Trophoblast cell (in vitro differentiated cells and primary cell): ENCODE measurements at regions not wholly inside any gene's neighbourhood (a gene's known extent, or its start where the extent isn't known, plus 50 kb on each side); places are given as distances from the start of the nearest gene placed in this dataset.
A peak's percentile ranks its signal among the peaks of the same experiment; 100 is the strongest.

Source experiments
- DNase-seq, 2 donors: peaks; one replicate each; pipeline ENCODE4 v3.0.0-alpha.2; 2016
- H2AFZ ChIP-seq: 2 replicates; pipeline ENCODE4 v1.6.1; 2013; ENCODE audit warnings: low read length, moderate library complexity, mild to moderate bottlenecking; ENCODE audit not compliant: insufficient read depth, poor library complexity
- H2AK5ac ChIP-seq: 2 replicates; pipeline ENCODE4 v1.6.1; 2013; ENCODE audit warnings: mild to moderate bottlenecking, low read length
- H2BK120ac ChIP-seq: 2 replicates; pipeline ENCODE4 v1.6.1; 2013; ENCODE audit warnings: low read length, mild to moderate bottlenecking, moderate library complexity; ENCODE audit not compliant: insufficient read depth, poor library complexity
- H2BK12ac ChIP-seq: 2 replicates; pipeline ENCODE4 v1.6.1; 2013; ENCODE audit warnings: mild to moderate bottlenecking, low read length, moderate library complexity
- H2BK5ac ChIP-seq: 2 replicates; pipeline ENCODE4 v1.6.1; 2013; ENCODE audit warnings: low read length, low read depth, moderate library complexity, mild to moderate bottlenecking; ENCODE audit not compliant: poor library complexity
- H3K14ac ChIP-seq: 2 replicates; pipeline ENCODE4 v1.6.1; 2013; ENCODE audit warnings: mild to moderate bottlenecking, low read length
- H3K18ac ChIP-seq: 2 replicates; pipeline ENCODE4 v1.6.1; 2013; ENCODE audit warnings: mild to moderate bottlenecking, low read length
- H3K23ac ChIP-seq: 2 replicates; pipeline ENCODE4 v1.6.1; 2013; ENCODE audit warnings: low read length
- H3K27ac ChIP-seq: 2 replicates; pipeline ENCODE4 v1.5.1; 2013; ENCODE audit warnings: low read depth, mild to moderate bottlenecking, inconsistent platforms, low read length, moderate library complexity
- H3K27me3 ChIP-seq: 2 replicates; pipeline ENCODE4 v1.6.1; 2013; ENCODE audit warnings: inconsistent platforms, mild to moderate bottlenecking, low read length, moderate library complexity; ENCODE audit not compliant: insufficient read depth
- H3K36me3 ChIP-seq, 2 experiments: 1 replicate in 1 of 2; 2 replicates in 1 of 2; pipeline ENCODE4 v1.6.1; 2013; ENCODE audit warnings: low read length in 2 of 2, mild to moderate bottlenecking in 2 of 2, moderate library complexity in 1 of 2; ENCODE audit not compliant: insufficient read depth in 2 of 2, control insufficient read depth in 1 of 2
- H3K4ac ChIP-seq: 2 replicates; pipeline ENCODE4 v1.6.1; 2013; ENCODE audit warnings: low read depth, mild to moderate bottlenecking, low read length, moderate library complexity
- H3K4me1 ChIP-seq, 2 experiments: 1 replicate in 1 of 2; 2 replicates in 1 of 2; pipeline ENCODE4 v1.6.1; 2013; ENCODE audit warnings: low read length in 2 of 2, mild to moderate bottlenecking in 2 of 2, moderate library complexity in 1 of 2; ENCODE audit not compliant: insufficient read depth in 2 of 2, control insufficient read depth in 1 of 2
- H3K4me2 ChIP-seq: 2 replicates; pipeline ENCODE4 v1.6.1; 2013; ENCODE audit warnings: inconsistent platforms, mild to moderate bottlenecking, low read length, moderate library complexity
- H3K4me3 ChIP-seq: 2 replicates; pipeline ENCODE4 v1.5.1; 2013; ENCODE audit warnings: mild to moderate bottlenecking, low read depth, low read length, inconsistent platforms
- H3K79me1 ChIP-seq: one replicate; pipeline ENCODE4 v1.6.1; 2013; ENCODE audit warnings: low read length
- H3K79me2 ChIP-seq: 2 replicates; pipeline ENCODE4 v1.6.1; 2013; ENCODE audit warnings: low read length, mild to moderate bottlenecking; ENCODE audit not compliant: control insufficient read depth, insufficient read depth, poor library complexity
- H3K9ac ChIP-seq: 2 replicates; pipeline ENCODE4 v1.6.1; 2013; ENCODE audit warnings: mild to moderate bottlenecking, low read length
- H3K9me3 ChIP-seq: 2 replicates; pipeline ENCODE4 v1.6.1; 2013; ENCODE audit warnings: low read depth, mild to moderate bottlenecking, control low read depth, inconsistent platforms, low read length; ENCODE audit not compliant: insufficient read depth
- H4K12ac ChIP-seq: 2 replicates; pipeline ENCODE4 v1.6.1; 2013; ENCODE audit warnings: low read depth, mild to moderate bottlenecking, low read length, moderate library complexity
- H4K8ac ChIP-seq: 2 replicates; pipeline ENCODE4 v1.6.1; 2013; ENCODE audit warnings: low read depth, mild to moderate bottlenecking, low read length, moderate library complexity
- H4K91ac ChIP-seq: one replicate; pipeline ENCODE4 v1.6.1; 2013; ENCODE audit warnings: low read depth, mild to moderate bottlenecking, low read length, moderate library complexity
- WGBS: extraction: QIAGEN DNeasy Blood & Tissue Kit; methylation state at CpG from one replicate; pipeline ENCODE4 v1.1.7; 2013; ENCODE audit warnings: missing lambda C conversion rate; ENCODE audit not compliant: insufficient read length, insufficient coverage; ENCODE audit errors: extremely low coverage; 5-methylcytosine and 5-hydroxymethylcytosine counted together

DNA sequence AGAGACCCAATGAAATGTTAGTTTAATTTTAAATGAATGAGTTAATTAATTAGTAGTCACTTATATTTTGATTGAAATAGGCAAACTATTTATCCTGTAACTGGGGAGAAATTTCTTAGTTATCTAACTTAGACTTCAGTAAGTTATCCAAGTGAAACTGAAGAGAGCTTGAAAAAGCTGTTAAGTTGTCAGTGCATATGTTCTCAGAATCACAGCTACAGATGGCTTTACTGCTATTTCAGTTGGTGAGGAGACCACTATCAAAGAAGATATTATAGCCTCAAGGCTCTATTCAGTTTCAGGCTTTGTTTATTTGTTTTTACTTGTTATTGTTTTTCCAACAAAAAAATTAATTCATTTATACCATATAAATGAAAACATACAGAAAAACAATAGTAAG is 404.1 kb downstream of the C6orf118 start:
- Histone ChIP-seq H3K14ac (no peak overlapping the region), H3K4me2 (no peak overlapping the region), H4K12ac (no peak overlapping the region), H4K91ac (no peak overlapping the region), H3K27ac (no peak overlapping the region), H3K4ac (no peak overlapping the region), H3K18ac (no peak overlapping the region), H2BK5ac (no peak overlapping the region), H3K9me3 (no peaks in the 10 kb centered on the region), H3K27me3 (no peaks in the 10 kb centered on the region), H4K8ac (no peak overlapping the region), H2AK5ac (no peak overlapping the region), H2BK12ac (no peak overlapping the region), H3K9ac (no peak overlapping the region), H2AFZ (no peak overlapping the region), H3K23ac (no peak overlapping the region), H3K4me1 (no peaks in the 10 kb centered on the region), H3K36me3 (no peaks in the 10 kb centered on the region), H3K79me2 (no peaks in the 10 kb centered on the region), H3K79me1 (no peaks in the 10 kb centered on the region), H2BK120ac (no peak overlapping the region), H3K4me3 (no peak overlapping the region)
- no peak for DNase-seq

DNA sequence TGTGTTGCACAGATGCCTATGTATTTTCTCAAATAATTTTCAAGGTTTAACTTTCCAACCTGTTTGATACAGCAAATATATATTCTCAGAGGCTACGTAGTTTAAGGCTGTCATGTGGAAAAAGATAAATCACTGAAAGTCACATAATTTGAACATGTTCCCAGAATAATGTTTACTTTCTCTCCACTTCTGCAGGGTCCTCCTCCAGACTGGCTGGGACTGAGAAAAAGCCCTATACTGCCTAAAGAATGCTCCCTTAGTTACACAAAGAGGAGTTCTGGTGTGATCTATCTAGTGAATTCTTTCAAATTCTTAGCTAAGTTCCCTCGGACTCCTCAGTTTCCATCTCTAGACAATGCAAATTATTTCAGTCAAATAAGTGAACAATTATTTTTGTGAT is 411.0 kb downstream of the C6orf118 start:
- H3K4me2 ChIP-seq: no peak overlapping the region
- no peak overlapping the region for H2BK5ac ChIP-seq
- no peak overlapping the region for H4K8ac ChIP-seq
- H2BK12ac ChIP-seq: no peak overlapping the region
- H3K36me3 ChIP-seq: no peaks in the 10 kb centered on the region
- H2AFZ ChIP-seq: no peak overlapping the region
- no peaks in the 10 kb centered on the region for H3K79me1 ChIP-seq
- no peak overlapping the region for H3K27ac ChIP-seq
- H2AK5ac ChIP-seq: no peak overlapping the region
- H3K14ac ChIP-seq: no peak overlapping the region
- H3K27me3 ChIP-seq: no peaks in the 10 kb centered on the region
- DNase-seq: no peak
- WGBS: no CpG with 5 or more reads among the region's 2 CpGs
- H2BK120ac ChIP-seq: no peak overlapping the region
- no peak overlapping the region for H3K18ac ChIP-seq
- no peak overlapping the region for H3K4ac ChIP-seq
- no peaks in the 10 kb centered on the region for H3K4me1 ChIP-seq
- no peak overlapping the region for H3K9ac ChIP-seq
- no peak overlapping the region for H4K12ac ChIP-seq
- H3K79me2 ChIP-seq: no peaks in the 10 kb centered on the region
- H3K4me3 ChIP-seq: no peak overlapping the region
- no peak overlapping the region for H3K23ac ChIP-seq
- no peak overlapping the region for H4K91ac ChIP-seq
- no peaks in the 10 kb centered on the region for H3K9me3 ChIP-seq

DNA sequence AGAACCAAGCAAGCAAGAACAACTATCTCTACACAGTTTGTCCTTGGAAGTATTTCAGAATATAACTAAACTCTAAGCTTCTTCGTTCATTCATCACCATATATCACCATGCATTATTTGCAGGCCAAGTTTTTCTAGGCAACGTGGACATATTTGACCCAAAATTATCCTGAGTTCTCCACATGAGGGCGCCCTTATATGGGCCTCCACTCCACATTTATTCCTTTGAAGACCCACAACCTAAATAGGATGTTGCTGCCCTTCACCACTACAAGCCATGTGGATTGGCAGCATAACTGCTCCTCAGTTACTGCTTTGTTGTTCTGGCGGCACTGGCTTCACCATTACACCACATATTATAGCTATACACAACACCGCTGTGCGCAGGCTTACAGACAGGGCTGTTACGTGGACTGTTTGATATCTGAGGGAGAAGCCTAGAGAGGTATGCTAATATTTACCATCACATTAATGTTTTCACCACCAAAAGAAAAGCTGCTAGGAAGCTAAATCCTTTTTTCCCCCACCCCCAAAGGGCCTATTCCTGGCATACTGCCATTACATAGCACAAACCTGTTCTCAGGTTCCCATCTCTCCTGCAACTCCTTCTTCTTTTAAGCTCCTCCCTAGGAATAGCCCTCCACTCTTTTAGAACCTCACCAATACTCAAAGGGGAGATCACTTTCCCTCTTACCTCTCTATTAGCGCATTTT is 411.7 kb downstream of the C6orf118 start:
- Histone ChIP-seq H3K27ac (no peak overlapping the region), H2BK12ac (no peak overlapping the region), H4K12ac (no peak overlapping the region), H3K14ac (no peak overlapping the region), H3K4me2 (no peak overlapping the region), H3K4me3 (no peak overlapping the region), H3K23ac (no peak overlapping the region), H4K8ac (no peak overlapping the region), H3K27me3 (no peaks in the 10 kb centered on the region), H3K79me1 (no peaks in the 10 kb centered on the region), H3K36me3 (no peaks in the 10 kb centered on the region), H4K91ac (no peak overlapping the region), H3K4ac (no peak overlapping the region), H2AFZ (no peak overlapping the region), H2BK5ac (no peak overlapping the region), H2BK120ac (no peak overlapping the region), H3K18ac (no peak overlapping the region), H3K4me1 (no peaks in the 10 kb centered on the region), H3K9me3 (no peaks in the 10 kb centered on the region), H3K9ac (no peak overlapping the region), H2AK5ac (no peak overlapping the region), H3K79me2 (no peaks in the 10 kb centered on the region)
- no CpG with 5 or more reads among the region's 8 CpGs for WGBS
- DNase-seq: peak in 1 of 2 donors; percentile 9

DNA sequence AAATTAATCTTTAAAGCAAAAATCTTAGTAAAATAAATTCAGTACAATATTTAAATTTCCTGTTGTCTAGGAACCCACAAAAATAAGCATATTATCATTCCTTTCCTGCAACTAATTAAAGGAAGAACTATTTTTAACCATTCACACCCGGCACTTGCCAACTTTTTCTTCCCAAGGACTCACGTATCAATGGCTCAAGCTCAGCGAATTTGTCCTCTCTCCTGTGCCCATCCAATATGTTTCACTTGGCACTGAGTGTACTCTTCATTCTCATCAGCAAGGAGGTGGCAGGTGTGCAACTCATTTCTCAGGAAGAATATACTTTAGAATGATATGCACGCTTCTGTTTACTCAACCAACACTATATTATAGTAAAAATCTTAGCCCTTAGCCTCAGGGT is 419.4 kb downstream of the C6orf118 start:
- H3K4me3 ChIP-seq: no peak overlapping the region
- WGBS: no CpG with 5 or more reads among the region's 4 CpGs
- no peak overlapping the region for H4K8ac ChIP-seq
- no peak overlapping the region for H3K14ac ChIP-seq
- no peaks in the 10 kb centered on the region for H3K79me2 ChIP-seq
- no peak overlapping the region for H4K91ac ChIP-seq
- H3K27ac ChIP-seq: no peak overlapping the region
- H3K4ac ChIP-seq: no peak overlapping the region
- no peak overlapping the region for H2BK5ac ChIP-seq
- no peaks in the 10 kb centered on the region for H3K79me1 ChIP-seq
- H2BK120ac ChIP-seq: no peak overlapping the region
- H3K18ac ChIP-seq: no peak overlapping the region
- H3K36me3 ChIP-seq: no peaks in the 10 kb centered on the region
- no peak overlapping the region for H3K4me2 ChIP-seq
- no peaks in the 10 kb centered on the region for H3K9me3 ChIP-seq
- no peak overlapping the region for H3K23ac ChIP-seq
- no peak for DNase-seq
- no peak overlapping the region for H3K9ac ChIP-seq
- no peak overlapping the region for H2AFZ ChIP-seq
- no peak overlapping the region for H2BK12ac ChIP-seq
- no peak overlapping the region for H2AK5ac ChIP-seq
- H4K12ac ChIP-seq: no peak overlapping the region
- H3K4me1 ChIP-seq: no peaks in the 10 kb centered on the region
- H3K27me3 ChIP-seq: no peaks in the 10 kb centered on the region
